Lower leg skin (tissue), 3 donors: ENCODE measurements at regions not wholly inside any gene's neighbourhood (a gene's known extent, or its start where the extent isn't known, plus 50 kb on each side); places are given as distances from the start of the nearest gene placed in this dataset.
"Not testable (repeated sequence)": the region's sequence is repeated elsewhere in the genome, so short reads cannot be mapped to it uniquely, and the experiment has no call there.

Source experiments
- CTCF ChIP-seq, 3 donors: fragments of 450-650 bp; IDR thresholded peaks; one replicate each; pipeline ENCODE4 v1.5.1; 2016; ENCODE audit warnings: antibody characterized with exemption in 3 of 3, mild to moderate bottlenecking in 3 of 3, moderate library complexity in 2 of 3
- POLR2A ChIP-seq, 2 donors: fragments of 450-650 bp; IDR thresholded peaks; one replicate each; pipeline ENCODE4 v1.6.1; 2016 to 2017; ENCODE audit warnings: antibody characterized with exemption in 2 of 2, mild to moderate bottlenecking in 1 of 2, moderate library complexity in 1 of 2

- TF ChIP-seq CTCF, POLR2A (IDR thresholded peaks at IDR 0.05): not testable (repeated sequence)
Measured at GRCh38 chr1:78271423-78271822, 219.4 kb upstream of the PTGFR start.
